SK-N-SH (cell line): ENCODE measurements at regions not wholly inside any gene's neighbourhood (a gene's known extent, or its start where the extent isn't known, plus 50 kb on each side); places are given as distances from the start of the nearest gene placed in this dataset.

Source experiments
- CTCF ChIA-PET: fragments of 300-600, 350-600 bp; formaldehyde crosslinking; extraction: SDS; loops from one replicate; lab custom pipeline; 2021; lab: Yijun Ruan, JAX
- POLR2A ChIA-PET: fragments of 350-600 bp; sonication (Branson Sonifier 250); formaldehyde crosslinking; extraction: SDS; loops from one replicate; lab custom pipeline; 2020; ENCODE audit warnings: antibody characterized with exemption, inconsistent platforms; lab: Yijun Ruan, JAX
- DNase-seq: peaks from one replicate; pipeline ENCODE4 v3.0.0; 2012
- H2AFZ ChIP-seq: fragments of 200-600 bp; sonication (generic); 2 replicates; pipeline ENCODE4 v1.8.1; 2016; ENCODE audit warnings: antibody characterized with exemption, mild to moderate bottlenecking, low read depth
- H3F3A ChIP-seq: fragments of 200-600 bp; sonication (generic); replicated peaks from 2 replicates; pipeline ENCODE3; 2016; ENCODE audit warnings: antibody characterized with exemption, mild to moderate bottlenecking; ENCODE audit not compliant: insufficient read depth
- H3K27ac ChIP-seq, 2 experiments: fragments of 200-500 bp in 1 of 2; fragments of 200-600 bp in 1 of 2; sonication (Bioruptor generic) in 1 of 2; sonication (generic), shearing (Covaris generic) in 1 of 2; 2 replicates each; pipeline versions ENCODE4 v1.5.1 to v1.6.1; 2014 to 2016; ENCODE audit warnings: low read depth in 2 of 2, inconsistent platforms in 1 of 2, low read length in 1 of 2, mild to moderate bottlenecking in 1 of 2, mixed read lengths in 1 of 2
- H3K27me3 ChIP-seq: fragments of 200-600 bp; sonication (generic), shearing (Covaris generic); 2 replicates; pipeline ENCODE4 v1.6.1; 2016; ENCODE audit warnings: mixed run types; ENCODE audit not compliant: insufficient read depth
- H3K36me3 ChIP-seq, 2 experiments: fragments of 200-500 bp in 1 of 2; fragments of 200-600 bp in 1 of 2; sonication (Bioruptor generic) in 1 of 2; sonication (generic) in 1 of 2; replicated peaks in 1 of 2; 2 replicates each; pipeline versions ENCODE3 to v1.5.1; 2014 to 2016; ENCODE audit warnings: low read length in 1 of 2, mild to moderate bottlenecking in 1 of 2; ENCODE audit not compliant: insufficient read depth in 2 of 2, control insufficient read depth in 1 of 2
- H3K4me1 ChIP-seq, 2 experiments: fragments of 200-500 bp in 1 of 2; fragments of 200-600 bp in 1 of 2; sonication (Bioruptor generic) in 1 of 2; sonication (generic), shearing (Covaris generic) in 1 of 2; 2 replicates each; pipeline versions ENCODE4 v1.5.1 to v1.6.1; 2014 to 2016; ENCODE audit warnings: low read depth in 1 of 2, low read length in 1 of 2, mixed run types in 1 of 2; ENCODE audit not compliant: insufficient read depth in 2 of 2, control insufficient read depth in 1 of 2
- H3K4me2 ChIP-seq: fragments of 200-600 bp; sonication (generic), shearing (Covaris generic); 2 replicates; pipeline ENCODE4 v1.6.1; 2017; ENCODE audit warnings: mixed run types
- H3K4me3 ChIP-seq, 2 experiments: fragments of 200-500 bp in 1 of 2; fragments of 200-600 bp in 1 of 2; sonication (Bioruptor generic) in 1 of 2; sonication (generic), shearing (Covaris generic) in 1 of 2; 2 replicates each; pipeline versions ENCODE4 v1.5.1 to v1.8.1; 2014 to 2016; ENCODE audit warnings: low read depth in 2 of 2, inconsistent platforms in 1 of 2, low read length in 1 of 2, mild to moderate bottlenecking in 1 of 2, mixed read lengths in 1 of 2, moderate library complexity in 1 of 2
- H3K79me2 ChIP-seq: fragments of 200-600 bp; sonication (generic); 2 replicates; pipeline ENCODE4 v1.8.1; 2017; ENCODE audit warnings: mild to moderate bottlenecking; ENCODE audit not compliant: insufficient read depth
- H3K9ac ChIP-seq: fragments of 200-600 bp; sonication (generic); 2 replicates; pipeline ENCODE4 v1.6.1; 2017; ENCODE audit warnings: mixed run types
- H3K9me2 ChIP-seq: fragments of 200-600 bp; sonication (generic); 2 replicates; pipeline ENCODE4 v1.6.1; 2017; ENCODE audit warnings: mixed run types
- H3K9me3 ChIP-seq: fragments of 200-600 bp; sonication (generic); 2 replicates; pipeline ENCODE4 v1.6.1; 2017; ENCODE audit warnings: mixed run types, mild to moderate bottlenecking, moderate library complexity
- H4K20me1 ChIP-seq: fragments of 200-600 bp; sonication (generic); 2 replicates; pipeline ENCODE4 v1.6.1; 2017; ENCODE audit warnings: mild to moderate bottlenecking, mixed run types; ENCODE audit not compliant: insufficient read depth
- CHD2 ChIP-seq: fragments of 150-350 bp; IDR thresholded peaks from 2 replicates; pipeline ENCODE4 v1.6.1; 2018; ENCODE audit warnings: low read length; ENCODE audit not compliant: partially characterized antibody
- CTCF ChIP-seq: fragments of 200-600 bp; sonication (generic); IDR thresholded peaks from 2 replicates; pipeline ENCODE4 v1.6.1; 2017; ENCODE audit warnings: antibody characterized with exemption, mild to moderate bottlenecking, moderate library complexity
- EP300 ChIP-seq, 2 experiments: IDR thresholded peaks; 2 replicates each; pipeline versions ENCODE4 v1.4.0 to v1.6.1; 2012; ENCODE audit warnings: borderline replicate concordance in 1 of 2, low read depth in 1 of 2, low read length in 1 of 2
- FOXM1 ChIP-seq: IDR thresholded peaks from 2 replicates; pipeline ENCODE4 v1.4.0; 2012; ENCODE audit warnings: low read depth, mild to moderate bottlenecking
- GATA2 ChIP-seq: sonication (generic); formaldehyde crosslinking; IDR thresholded peaks from 2 replicates; pipeline ENCODE4 v1.5.0; 2020; ENCODE audit warnings: mild to moderate bottlenecking, missing genetic modification reagents
- JUND ChIP-seq: IDR thresholded peaks from 2 replicates; pipeline ENCODE4 v1.4.0; 2012
- MAX ChIP-seq: IDR thresholded peaks from 2 replicates; pipeline ENCODE4 v1.4.0; 2012; ENCODE audit warnings: low read depth
- MEF2A ChIP-seq: IDR thresholded peaks from 2 replicates; pipeline ENCODE4 v1.4.0; 2012; ENCODE audit warnings: low read depth, borderline replicate concordance
- NFIC ChIP-seq: IDR thresholded peaks from 2 replicates; pipeline ENCODE4 v1.4.0; 2012; ENCODE audit warnings: borderline replicate concordance
- NRF1 ChIP-seq: IDR thresholded peaks from 2 replicates; pipeline ENCODE4 v1.6.1; 2012; ENCODE audit warnings: low read depth, mild to moderate bottlenecking, low read length
- POLR2AphosphoS5 ChIP-seq: IDR thresholded peaks from 2 replicates; pipeline ENCODE4 v1.6.1; 2012; ENCODE audit warnings: low read depth, low read length
- RCOR1 ChIP-seq: fragments of 150-350 bp; IDR thresholded peaks from 2 replicates; pipeline ENCODE4 v1.6.1; 2017; ENCODE audit warnings: antibody characterized with exemption, low read length
- REST ChIP-seq: IDR thresholded peaks from 2 replicates; pipeline ENCODE4 v1.6.1; 2012; ENCODE audit warnings: mild to moderate bottlenecking, low read depth, low read length, moderate library complexity
- RFX5 ChIP-seq: IDR thresholded peaks from 2 replicates; pipeline ENCODE4 v1.6.1; 2012; ENCODE audit warnings: mild to moderate bottlenecking, improper control_type of control experiment, low read length
- RXRA ChIP-seq: IDR thresholded peaks from 2 replicates; pipeline ENCODE4 v1.4.0; 2012; ENCODE audit warnings: low read depth, mild to moderate bottlenecking, borderline replicate concordance
- TCF12 ChIP-seq: IDR thresholded peaks from 2 replicates; pipeline ENCODE4 v1.4.0; 2012
- USF1 ChIP-seq: IDR thresholded peaks from 2 replicates; pipeline ENCODE4 v1.4.0; 2012; ENCODE audit warnings: low read depth, borderline replicate concordance
- USF2 ChIP-seq: fragments of 150-350 bp; IDR thresholded peaks from 2 replicates; pipeline ENCODE4 v1.6.1; 2017; ENCODE audit warnings: antibody characterized with exemption, low read length, low read depth, borderline replicate concordance
- YY1 ChIP-seq: IDR thresholded peaks from 2 replicates; pipeline ENCODE4 v1.4.0; 2012; ENCODE audit warnings: low read depth, mild to moderate bottlenecking
- WGBS: methylation state at CpG from one replicate; pipeline ENCODE4 v1.1.6; 2017; ENCODE audit warnings: low lambda C conversion rate; 5-methylcytosine and 5-hydroxymethylcytosine counted together

GRCh38 chr16:52368859-52369258 is 178.1 kb downstream of the TOX3 start (continued):
- no peak for TF ChIP-seq CTCF
- no peak for TF ChIP-seq JUND
- no peak for TF ChIP-seq RXRA
- no peak for TF ChIP-seq FOXM1
- TF ChIP-seq POLR2AphosphoS5: no peak
- TF ChIP-seq EP300 (IDR thresholded peaks at IDR 0.05; ENCODE audit: borderline replicate concordance in 1 of 2, low read depth in 1 of 2, low read length in 1 of 2): no peak
- TF ChIP-seq RFX5: no peak
- TF ChIP-seq MAX: no peak
- no peak for TF ChIP-seq TCF12
- TF ChIP-seq NRF1: no peak
- no peak for TF ChIP-seq GATA2 (CRISPR knock-in tag)

GRCh38 chr16:52367821-52368220 is 179.1 kb downstream of the TOX3 start:
- no peak overlapping the region for H3K4me2 ChIP-seq
- no peaks in the 10 kb centered on the region for H3K36me3 ChIP-seq
- POLR2A ChIA-PET: no interaction called here
- no peak overlapping the region for H3K9ac ChIP-seq
- H3K9me2 ChIP-seq: no peaks in the 10 kb centered on the region
- TF ChIP-seq MAX: no peak
- no peak for TF ChIP-seq RCOR1
- no peak for TF ChIP-seq GATA2 (CRISPR knock-in tag)
- TF ChIP-seq NFIC: no peak
- TF ChIP-seq USF2: no peak
- TF ChIP-seq MEF2A: no peak
- no peak overlapping the region for H2AFZ ChIP-seq
- DNase-seq: no peak
- no peak overlapping the region for H3K27ac ChIP-seq
- H3K27me3 ChIP-seq: no peaks in the 10 kb centered on the region
- no peaks in the 10 kb centered on the region for H3K9me3 ChIP-seq
- CTCF ChIA-PET: no interaction called here
- no peaks in the 10 kb centered on the region for H3K4me1 ChIP-seq
- no peaks in the 10 kb centered on the region for H3F3A ChIP-seq
- no peaks in the 10 kb centered on the region for H3K79me2 ChIP-seq
- WGBS: 0% methylated on average over 2 of the region's 2 CpGs
- no peaks in the 10 kb centered on the region for H4K20me1 ChIP-seq
- no peak overlapping the region for H3K4me3 ChIP-seq

GRCh38 chr16:52366983-52367382 is 180.0 kb downstream of the TOX3 start:
- Histone ChIP-seq H3K79me2 (no peaks in the 10 kb centered on the region), H3K36me3 (no peaks in the 10 kb centered on the region), H3K27ac (no peak overlapping the region), H3K4me1 (no peaks in the 10 kb centered on the region), H3K9me3 (no peaks in the 10 kb centered on the region), H3K9ac (no peak overlapping the region), H3K27me3 (no peaks in the 10 kb centered on the region), H3K4me2 (no peak overlapping the region), H3K9me2 (no peaks in the 10 kb centered on the region), H2AFZ (no peak overlapping the region), H4K20me1 (no peaks in the 10 kb centered on the region), H3F3A (no peaks in the 10 kb centered on the region), H3K4me3 (no peak overlapping the region)
- DNase-seq: no peak
- WGBS: 0% methylated on average over 1 of the region's 1 CpG
- ChIA-PET POLR2A (no interaction called here), CTCF (no interaction called here)
- TF ChIP-seq YY1: no peak
- TF ChIP-seq TCF12: no peak
- TF ChIP-seq REST: no peak
- no peak for TF ChIP-seq GATA2 (CRISPR knock-in tag)
- no peak for TF ChIP-seq RCOR1
- no peak for TF ChIP-seq USF1
- no peak for TF ChIP-seq CHD2
- TF ChIP-seq NFIC: no peak
